ENCODE measurements at regions not wholly inside any gene's neighbourhood (a gene's known extent, or its start where the extent isn't known, plus 50 kb on each side); places are given as distances from the start of the nearest gene placed in this dataset.

DNA sequence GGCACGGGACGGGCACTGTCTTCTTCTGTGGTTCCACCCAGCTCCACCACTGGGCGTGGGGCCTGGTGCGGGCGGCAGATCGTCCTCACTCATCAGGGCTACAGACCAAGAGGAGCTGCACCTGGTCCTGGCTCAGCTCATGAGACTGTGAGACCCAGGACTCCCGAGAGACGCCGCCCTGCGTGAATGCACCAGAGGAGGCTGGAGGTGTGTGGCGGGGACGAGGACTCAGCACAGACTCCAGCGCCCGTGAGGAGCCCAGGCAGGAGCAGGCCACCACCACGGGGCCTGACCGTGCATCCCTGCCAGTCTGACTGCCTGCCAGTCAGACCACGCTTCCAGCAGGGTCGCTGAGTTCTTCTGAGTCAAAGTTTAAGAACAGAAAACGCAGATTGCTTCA, 112.5 kb upstream of the SALL3 start:
- no TSS peak for BruUV-seq (replicated peaks)
- Histone ChIP-seq H3K27me3 (replicated peaks; ENCODE audit: insufficient read depth, low read depth, low read length, poor library complexity) (peaks cover 59% of the 10 kb centered on the region), H3K27ac (ENCODE audit: low read depth, low read length, poor library complexity, severe bottlenecking) (no peak overlapping the region), H3K4me1 (ENCODE audit: insufficient read depth, low read length, poor library complexity, severe bottlenecking) (no peaks in the 10 kb centered on the region), H3K4me3 (ENCODE audit: low read depth, low read length, poor library complexity, severe bottlenecking) (no peak overlapping the region), H3K9me3 (ENCODE audit: low read depth, low read length, poor library complexity, severe bottlenecking) (no peaks in the 10 kb centered on the region), H3K36me3 (ENCODE audit: insufficient read depth, low read length, poor library complexity, severe bottlenecking) (no peaks in the 10 kb centered on the region)
- CTCF ChIA-PET = no interaction called here
- POLR2A ChIA-PET (ENCODE audit: low non-redundant PET) = no interaction called here
- TF ChIP-seq EZH2 (IDR thresholded peaks at IDR 0.05; ENCODE audit: borderline replicate concordance, low read depth, low read length, poor library complexity, severe bottlenecking) = no peak
- TF ChIP-seq, protein P1, sequence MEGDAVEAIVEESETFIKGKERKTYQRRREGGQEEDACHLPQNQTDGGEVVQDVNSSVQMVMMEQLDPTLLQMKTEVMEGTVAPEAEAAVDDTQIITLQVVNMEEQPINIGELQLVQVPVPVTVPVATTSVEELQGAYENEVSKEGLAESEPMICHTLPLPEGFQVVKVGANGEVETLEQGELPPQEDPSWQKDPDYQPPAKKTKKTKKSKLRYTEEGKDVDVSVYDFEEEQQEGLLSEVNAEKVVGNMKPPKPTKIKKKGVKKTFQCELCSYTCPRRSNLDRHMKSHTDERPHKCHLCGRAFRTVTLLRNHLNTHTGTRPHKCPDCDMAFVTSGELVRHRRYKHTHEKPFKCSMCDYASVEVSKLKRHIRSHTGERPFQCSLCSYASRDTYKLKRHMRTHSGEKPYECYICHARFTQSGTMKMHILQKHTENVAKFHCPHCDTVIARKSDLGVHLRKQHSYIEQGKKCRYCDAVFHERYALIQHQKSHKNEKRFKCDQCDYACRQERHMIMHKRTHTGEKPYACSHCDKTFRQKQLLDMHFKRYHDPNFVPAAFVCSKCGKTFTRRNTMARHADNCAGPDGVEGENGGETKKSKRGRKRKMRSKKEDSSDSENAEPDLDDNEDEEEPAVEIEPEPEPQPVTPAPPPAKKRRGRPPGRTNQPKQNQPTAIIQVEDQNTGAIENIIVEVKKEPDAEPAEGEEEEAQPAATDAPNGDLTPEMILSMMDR (conservative IDR thresholded peaks at IDR 0.05; ENCODE audit: low read depth, low read length) = no peak
- no peak for DNase-seq (ENCODE audit: low spot score)
- intact Hi-C loops (cut with micrococcal nuclease; ENCODE audit: unreplicated experiment) = no loop called here

DNA sequence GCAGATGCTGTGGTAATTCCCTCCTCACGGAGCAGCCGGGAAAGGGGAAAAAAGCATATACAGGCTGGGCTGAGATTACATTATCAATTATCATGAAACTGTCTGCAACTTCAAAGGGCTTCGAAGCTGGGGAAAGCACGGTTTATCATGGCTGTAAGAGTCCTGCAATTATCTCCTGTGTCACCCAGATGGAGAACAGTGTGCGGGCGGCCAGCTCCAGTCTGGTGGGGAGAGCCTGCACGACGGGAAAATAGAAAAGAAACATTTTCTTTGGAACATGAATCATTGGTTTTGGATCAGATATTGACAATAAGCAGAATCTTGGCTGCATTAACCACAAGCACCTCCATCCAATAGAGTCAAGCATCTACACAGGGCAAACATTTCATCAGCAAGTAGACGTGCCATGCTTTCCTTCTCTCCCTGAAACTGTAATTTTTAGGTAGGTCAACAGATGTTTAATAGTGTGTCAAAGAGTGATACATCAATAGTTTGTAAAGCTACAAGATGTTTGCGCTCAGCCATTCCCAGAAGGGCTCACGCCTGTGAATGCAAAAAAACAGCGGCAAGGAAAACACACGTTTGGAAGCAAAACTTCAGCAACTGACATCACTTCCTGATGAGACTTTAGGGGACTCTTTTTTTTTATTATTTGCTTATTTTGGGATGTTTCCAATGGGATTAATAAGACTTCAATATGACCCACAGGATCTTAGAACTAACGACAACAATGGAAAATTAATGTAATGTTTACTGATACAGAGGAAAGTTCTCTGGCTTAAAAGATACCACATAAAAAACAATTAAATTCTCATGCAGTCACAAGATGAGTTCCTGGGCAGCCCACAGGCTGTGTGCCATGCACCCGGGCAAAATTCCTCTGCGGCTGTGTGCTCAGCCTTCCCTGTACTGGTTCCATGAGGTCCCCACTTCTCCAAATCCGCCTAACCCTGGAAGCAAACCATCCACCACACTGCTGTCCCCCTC, 111.0 kb upstream of the SALL3 start:
- BruUV-seq (replicated peaks) = no TSS peak
- CTCF ChIA-PET = interaction anchor here (0.7 kb wide), 1 partner anchor 376 kb away, joined by 3 read pairs; no protein-coding TSS in a partner anchor
- Histone ChIP-seq H3K4me3 (ENCODE audit: low read depth, low read length, poor library complexity, severe bottlenecking) (no peak overlapping the region), H3K9me3 (ENCODE audit: low read depth, low read length, poor library complexity, severe bottlenecking) (no peaks in the 10 kb centered on the region), H3K27me3 (replicated peaks; ENCODE audit: insufficient read depth, low read depth, low read length, poor library complexity) (peaks cover 68% of the 10 kb centered on the region), H3K4me1 (ENCODE audit: insufficient read depth, low read length, poor library complexity, severe bottlenecking) (no peaks in the 10 kb centered on the region), H3K36me3 (ENCODE audit: insufficient read depth, low read length, poor library complexity, severe bottlenecking) (no peaks in the 10 kb centered on the region), H3K27ac (ENCODE audit: low read depth, low read length, poor library complexity, severe bottlenecking) (no peak overlapping the region)
- DNase-seq (ENCODE audit: low spot score) = no peak
- intact Hi-C loops (cut with micrococcal nuclease; ENCODE audit: unreplicated experiment) = no loop called here
- TF ChIP-seq EZH2 (IDR thresholded peaks at IDR 0.05; ENCODE audit: borderline replicate concordance, low read depth, low read length, poor library complexity, severe bottlenecking) = no peak
- POLR2A ChIA-PET (ENCODE audit: low non-redundant PET) = no interaction called here

DNA sequence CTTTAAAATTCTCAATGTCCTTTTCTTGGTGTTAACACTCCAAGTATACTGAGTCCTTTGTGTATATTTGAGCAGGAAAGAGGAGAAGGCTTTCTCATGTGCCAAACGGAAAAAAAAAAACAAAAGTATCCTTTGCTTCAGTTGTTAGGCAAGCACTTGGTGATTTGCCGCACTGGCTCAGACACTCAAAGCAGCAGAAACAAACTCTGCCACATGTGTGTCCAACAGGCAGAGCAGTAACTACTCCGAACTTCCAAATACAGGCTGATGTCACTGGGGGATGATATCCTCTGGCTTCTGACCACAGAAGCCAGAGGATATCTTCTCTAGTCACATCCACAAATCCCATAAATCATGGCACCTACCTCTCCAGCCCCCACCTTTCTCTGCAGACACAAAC, 108.0 kb upstream of the SALL3 start:
- no peak overlapping the region for H3K4me3 ChIP-seq (ENCODE audit: low read depth, low read length, poor library complexity, severe bottlenecking)
- H3K4me1 ChIP-seq (ENCODE audit: insufficient read depth, low read length, poor library complexity, severe bottlenecking) = no peaks in the 10 kb centered on the region
- H3K9me3 ChIP-seq (ENCODE audit: low read depth, low read length, poor library complexity, severe bottlenecking) = no peaks in the 10 kb centered on the region
- H3K36me3 ChIP-seq (ENCODE audit: insufficient read depth, low read length, poor library complexity, severe bottlenecking) = no peaks in the 10 kb centered on the region
- no peak overlapping the region for H3K27ac ChIP-seq (ENCODE audit: low read depth, low read length, poor library complexity, severe bottlenecking)
- POLR2A ChIA-PET (ENCODE audit: low non-redundant PET) = interaction anchor here (0.7 kb wide), 1 partner anchor 176 kb away, joined by 4 read pairs; no protein-coding TSS in a partner anchor
- no peak for DNase-seq (ENCODE audit: low spot score)
- BruUV-seq (replicated peaks) = no TSS peak
- intact Hi-C loops (cut with micrococcal nuclease; ENCODE audit: unreplicated experiment) = no loop called here
- TF ChIP-seq, protein P1 (conservative IDR thresholded peaks at IDR 0.05; ENCODE audit: low read depth, low read length) = no peak
- TF ChIP-seq EZH2 (IDR thresholded peaks at IDR 0.05; ENCODE audit: borderline replicate concordance, low read depth, low read length, poor library complexity, severe bottlenecking) = no peak
- CTCF ChIA-PET = no interaction called here
- peaks cover 63% of the 10 kb centered on the region for H3K27me3 ChIP-seq (replicated peaks; ENCODE audit: insufficient read depth, low read depth, low read length, poor library complexity)
